ENCODE measurements at regions not wholly inside any gene's neighbourhood (a gene's known extent, or its start where the extent isn't known, plus 50 kb on each side); places are given as distances from the start of the nearest gene placed in this dataset.
"Not testable (repeated sequence)": the region's sequence is repeated elsewhere in the genome, so short reads cannot be mapped to it uniquely, and the experiment has no call there.

- no peak for DNase-seq
Measured at GRCh38 chr10:34013235-34013634, 678.8 kb upstream of the NRP1 start.

- peak; percentile 28 for DNase-seq
Measured at GRCh38 chr10:34010891-34011290, 676.4 kb upstream of the NRP1 start.

DNA sequence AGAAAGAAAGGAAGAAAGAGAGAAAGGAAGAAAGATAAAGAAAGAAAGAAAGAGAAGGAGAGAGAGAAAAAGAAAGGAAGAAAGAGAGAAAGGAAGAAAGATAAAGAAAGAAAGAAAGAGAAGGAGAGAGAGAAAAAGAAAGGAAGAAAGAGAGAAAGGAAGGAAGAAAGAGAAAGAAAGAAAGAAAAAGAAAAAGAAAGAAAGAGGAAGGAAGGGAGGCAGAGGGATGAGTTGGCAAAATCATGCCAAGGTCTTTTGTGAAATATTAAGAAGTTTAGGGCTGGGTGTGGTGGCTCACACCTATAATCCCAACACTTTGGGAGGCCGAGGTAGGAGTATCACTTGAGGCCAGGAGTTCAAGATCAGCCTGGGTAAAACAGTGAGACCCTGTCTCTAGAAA lies 675.8 kb upstream of the NRP1 start:
- not testable (repeated sequence) for DNase-seq

GRCh38 chr10:34008656-34009055 lies 674.2 kb upstream of the NRP1 start:
- DNase-seq, result no peak

- DNase-seq, result no peak
Measured at GRCh38 chr10:34006471-34006870, 672.0 kb upstream of the NRP1 start.

GRCh38 chr10:34003561-34003960 lies 669.1 kb upstream of the NRP1 start:
- DNase-seq, result no peak

GRCh38 chr10:34002896-34003295 lies 668.4 kb upstream of the NRP1 start:
- DNase-seq, result no peak

DNA sequence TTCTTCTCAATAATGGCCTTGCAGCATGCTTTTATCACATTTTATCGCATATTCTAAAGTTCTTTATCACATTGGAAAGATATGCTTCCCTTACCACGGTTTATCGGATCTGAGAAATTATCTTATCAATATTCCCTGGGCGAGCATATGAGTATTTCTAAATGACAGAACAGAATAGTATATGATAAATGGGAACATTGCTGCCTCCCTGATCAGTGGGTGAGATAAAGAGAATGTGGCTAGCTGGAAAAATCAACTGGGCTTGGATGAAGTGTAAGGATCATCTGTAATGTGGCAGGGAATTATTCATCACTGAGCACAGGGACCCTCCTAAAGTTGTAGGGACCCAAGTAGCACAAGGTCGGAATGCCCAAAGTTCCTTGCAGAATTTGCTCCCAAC lies 667.4 kb upstream of the NRP1 start:
- no peak for DNase-seq

- no peak for DNase-seq
Measured at GRCh38 chr10:34001087-34001580, 666.7 kb upstream of the NRP1 start.

GRCh38 chr10:33993917-33994316 lies 659.5 kb upstream of the NRP1 start:
- no peak for DNase-seq

DNA sequence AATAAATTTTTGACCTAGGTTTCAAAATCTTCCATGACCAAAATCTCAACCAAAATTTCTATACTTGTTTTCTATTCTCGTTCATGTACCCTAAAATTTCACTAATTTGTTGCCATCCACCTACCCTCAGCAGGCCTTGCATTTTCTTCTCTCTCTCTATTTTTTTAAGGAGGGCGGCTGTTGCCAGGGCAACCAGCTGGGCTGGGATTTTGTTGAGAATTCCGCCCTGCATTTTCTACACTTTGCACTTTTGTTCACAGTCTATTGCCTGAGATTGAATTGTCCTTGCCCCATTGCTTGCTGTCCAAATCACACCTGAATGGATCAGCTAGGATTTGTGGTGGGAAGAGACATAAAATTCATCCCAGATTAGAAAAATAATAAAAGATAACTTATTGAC lies 657.5 kb upstream of the NRP1 start:
- DNase-seq, result no peak

DNA sequence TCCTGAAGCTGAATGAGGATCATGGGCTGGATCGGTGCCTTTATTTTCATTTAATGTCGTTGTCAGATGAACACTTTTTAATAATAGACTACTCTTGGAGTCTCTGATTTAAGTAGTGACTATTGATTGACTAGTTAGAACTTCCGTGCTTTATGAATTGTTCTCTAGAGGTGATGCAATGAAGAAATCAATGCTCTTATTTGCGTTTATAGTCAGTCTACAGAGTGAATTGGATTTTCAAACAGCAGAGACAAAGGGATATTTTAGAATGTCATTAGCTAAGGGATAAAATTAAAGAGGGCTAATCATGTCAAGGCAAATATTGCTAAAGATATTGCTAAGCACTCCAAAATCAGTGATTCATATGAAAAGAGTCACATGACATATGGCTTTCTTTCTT lies 652.0 kb upstream of the NRP1 start:
- no peak for DNase-seq

DNA sequence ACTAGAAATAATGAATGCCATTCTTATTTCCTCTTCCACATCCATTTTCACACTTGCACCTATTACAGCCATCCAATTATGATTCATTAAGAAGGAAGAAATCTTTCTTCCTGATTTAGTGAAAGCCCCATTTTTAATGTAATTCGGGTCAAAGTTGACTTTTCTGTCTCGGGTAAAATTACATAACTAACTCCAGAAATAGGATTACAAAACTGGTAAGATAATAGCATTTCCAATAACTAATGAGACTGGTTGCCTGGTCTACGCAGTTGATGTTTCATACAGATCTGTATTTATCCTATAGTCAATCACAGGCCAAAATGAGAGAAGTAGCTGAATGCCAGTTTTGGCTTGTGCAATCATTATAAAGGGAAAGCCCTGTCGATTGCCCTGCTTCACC lies 651.5 kb upstream of the NRP1 start:
- no peak for DNase-seq

GRCh38 chr10:33982995-33983394 lies 648.5 kb upstream of the NRP1 start:
- DNase-seq, result peak; percentile 20

- DNase-seq, result no peak
Measured at GRCh38 chr10:33981301-33981700, 646.8 kb upstream of the NRP1 start.

DNA sequence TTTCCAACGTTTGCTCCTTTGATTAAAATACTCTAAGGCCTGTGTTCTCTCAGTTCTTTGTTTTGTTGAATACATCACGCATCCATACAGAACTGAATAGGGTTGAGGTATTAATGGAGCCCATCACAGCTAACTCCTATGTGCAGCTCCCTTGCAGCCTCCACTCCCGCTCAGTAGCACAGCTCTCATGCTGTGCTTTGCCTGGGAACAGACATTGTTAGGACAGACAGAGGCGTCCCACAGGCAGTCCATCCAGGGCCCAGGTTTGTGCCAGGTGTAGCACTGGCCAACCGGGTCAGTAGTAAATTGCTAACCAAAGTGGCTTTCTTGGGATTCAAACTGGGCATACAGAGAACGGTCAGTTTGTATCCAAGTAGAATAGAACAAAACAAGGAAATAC lies 644.7 kb upstream of the NRP1 start:
- DNase-seq, result no peak

- no peak for DNase-seq
Measured at GRCh38 chr10:33975481-33975880, 641.0 kb upstream of the NRP1 start.

- DNase-seq, result no peak
Measured at GRCh38 chr10:33974976-33975478, 640.6 kb upstream of the NRP1 start.

DNA sequence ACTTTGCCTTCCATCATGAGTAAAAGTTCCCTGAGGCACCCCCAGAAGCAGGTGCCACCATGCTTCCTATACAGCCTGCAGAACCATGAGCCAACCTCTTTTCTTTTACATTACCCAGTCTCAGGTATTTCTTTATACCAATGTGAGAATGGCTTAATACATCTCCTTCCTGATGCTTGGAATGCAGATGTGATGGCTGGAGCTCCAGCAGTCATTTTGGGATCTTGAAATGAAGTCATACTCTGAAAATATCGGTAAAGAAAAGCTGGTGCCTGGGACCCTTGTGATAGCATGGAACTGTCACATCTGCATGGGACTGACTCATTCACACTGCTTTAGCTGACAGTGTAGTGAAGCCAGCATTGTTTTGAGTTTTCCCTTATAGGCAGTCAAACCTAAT lies 634.5 kb upstream of the NRP1 start:
- no peak for DNase-seq

DNA sequence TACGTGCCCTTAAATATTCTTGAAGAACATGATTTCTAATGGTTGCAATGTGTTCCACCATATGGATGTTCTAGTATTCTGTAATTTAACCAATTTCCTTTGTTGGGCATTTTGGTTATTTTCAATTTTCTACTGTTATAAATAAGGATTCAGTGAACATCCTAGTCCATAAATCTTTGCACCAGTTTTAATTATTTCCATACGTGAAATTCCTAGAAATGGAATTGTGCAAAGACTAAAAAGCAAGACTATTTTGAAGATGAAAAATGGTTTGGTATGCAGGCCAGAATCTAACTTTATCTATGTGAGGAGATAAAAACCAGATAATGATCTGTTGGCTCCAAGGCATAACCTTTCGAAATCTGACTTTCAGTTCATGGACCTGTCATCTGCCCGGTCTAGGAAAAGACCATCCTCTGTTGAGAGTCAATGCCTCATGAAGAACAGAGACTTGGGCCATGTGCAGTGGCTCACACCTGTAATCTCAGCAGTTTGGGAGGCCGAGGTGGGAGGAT lies 633.2 kb upstream of the NRP1 start:
- peak; percentile 15 for DNase-seq

DNA sequence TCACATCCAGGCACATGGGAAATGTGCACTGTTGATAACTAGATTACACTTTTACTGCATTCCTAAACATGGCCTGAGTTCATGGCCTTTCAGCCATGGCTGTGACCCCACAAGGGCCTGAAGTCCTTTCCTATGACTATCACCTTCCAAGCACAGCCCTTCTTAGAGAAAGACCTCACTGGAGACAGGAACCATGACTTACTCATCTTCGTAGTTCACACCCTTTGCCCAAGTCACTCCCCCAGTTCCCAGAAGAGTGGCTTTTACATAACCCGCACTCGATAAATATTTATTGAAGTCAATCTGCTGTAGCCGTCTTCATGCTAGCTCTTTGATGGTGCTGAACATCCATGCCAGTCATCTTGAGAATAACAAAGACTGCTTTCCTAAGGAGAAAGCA lies 632.5 kb upstream of the NRP1 start:
- DNase-seq, result no peak

- DNase-seq, result no peak
Measured at GRCh38 chr10:33965795-33966581, 631.5 kb upstream of the NRP1 start.

DNA sequence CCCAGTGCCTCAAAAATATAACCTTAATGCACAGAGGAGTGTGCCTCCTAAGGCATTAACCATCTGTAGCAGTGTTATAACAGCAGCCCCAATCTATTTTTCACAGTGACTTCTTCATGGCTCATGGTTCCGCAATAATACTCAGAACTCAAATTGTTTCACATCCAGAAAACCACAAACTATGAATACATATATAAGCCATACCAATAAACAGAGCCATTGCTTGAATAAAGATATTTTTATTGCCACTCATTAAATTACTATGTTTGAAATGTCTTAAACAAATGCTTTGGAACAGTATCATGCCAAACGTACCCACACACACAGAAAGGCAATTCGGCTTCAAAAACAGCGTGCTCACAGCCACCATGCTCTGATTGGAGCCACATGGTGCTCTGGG lies 629.3 kb upstream of the NRP1 start:
- DNase-seq, result peak; percentile 16

DNA sequence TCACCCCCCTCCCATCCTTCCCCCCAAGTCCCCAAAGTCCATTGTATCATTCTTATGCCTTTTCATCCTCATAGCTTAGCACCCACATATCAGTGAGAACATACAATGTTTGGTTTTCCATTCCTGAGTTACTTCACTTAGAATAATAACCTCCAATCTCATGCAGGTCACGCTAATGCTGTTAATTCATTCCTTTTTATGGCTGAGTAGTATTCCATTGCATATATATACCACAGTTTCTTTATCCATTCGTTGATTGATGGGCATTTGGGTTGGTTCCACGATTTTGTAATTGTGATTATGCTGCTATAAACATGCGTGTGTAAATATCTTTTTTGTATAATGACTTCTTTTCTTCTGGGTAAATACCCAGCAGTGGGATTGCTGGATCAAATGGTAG lies 621.9 kb upstream of the NRP1 start:
- not testable (repeated sequence) for DNase-seq

DNA sequence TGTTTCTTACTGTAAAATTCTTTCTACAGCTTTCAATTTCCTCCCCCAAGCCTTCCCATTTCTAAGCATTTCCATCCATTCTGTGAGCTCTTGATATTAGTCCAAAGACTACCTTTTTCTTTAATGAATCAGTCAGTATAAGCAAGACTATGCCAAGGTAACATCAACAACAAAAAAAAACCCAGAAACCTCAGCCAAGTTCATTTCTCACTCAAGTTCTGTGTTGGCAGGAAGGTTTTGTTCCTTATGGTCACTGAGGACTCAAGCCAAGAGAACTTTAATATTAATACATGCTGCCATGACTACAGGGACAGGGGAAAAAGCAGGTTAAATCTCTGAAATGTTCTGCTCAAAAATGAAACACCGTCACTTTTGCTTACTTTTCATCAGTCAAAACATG lies 621.2 kb upstream of the NRP1 start:
- no peak for DNase-seq

Data from EL (cell line).